ENCODE measurements at regions not wholly inside any gene's neighbourhood (a gene's known extent, or its start where the extent isn't known, plus 50 kb on each side); places are given as distances from the start of the nearest gene placed in this dataset.

DNA sequence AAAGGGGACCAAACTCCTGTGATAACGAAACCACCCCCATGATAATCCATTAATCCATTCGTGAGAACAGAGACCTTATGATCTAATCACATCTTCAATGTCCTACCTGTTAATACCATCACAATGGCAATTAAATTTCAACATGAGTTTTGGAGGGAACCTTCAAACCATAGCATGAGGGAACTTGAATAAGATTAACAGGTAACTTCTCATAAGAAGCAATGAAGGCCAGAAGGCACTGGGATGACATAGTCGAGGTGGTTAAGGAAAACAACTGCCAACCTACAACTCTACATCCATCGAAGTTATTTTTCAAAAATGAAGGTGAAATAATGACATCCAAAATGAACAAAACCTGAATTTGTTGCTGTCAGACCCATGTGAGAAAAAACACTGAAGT, 478.9 kb downstream of the EDEM1 start:
- Mint-ChIP-seq H3K4me1 (ENCODE audit: low read depth) (no peaks in the 10 kb centered on the region), H3K27ac (no peak overlapping the region), H3K9me3 (ENCODE audit: low read depth) (peaks cover 12% of the 10 kb centered on the region), H3K27me3 (no peaks in the 10 kb centered on the region), H3K4me3 (ENCODE audit: low read depth) (no peak overlapping the region), H3K36me3 (ENCODE audit: insufficient read depth) (peaks cover 1% of the 10 kb centered on the region)
- no peak for DNase-seq (ENCODE audit: low spot score, unreplicated experiment)
- TF ChIP-seq, protein P1, sequence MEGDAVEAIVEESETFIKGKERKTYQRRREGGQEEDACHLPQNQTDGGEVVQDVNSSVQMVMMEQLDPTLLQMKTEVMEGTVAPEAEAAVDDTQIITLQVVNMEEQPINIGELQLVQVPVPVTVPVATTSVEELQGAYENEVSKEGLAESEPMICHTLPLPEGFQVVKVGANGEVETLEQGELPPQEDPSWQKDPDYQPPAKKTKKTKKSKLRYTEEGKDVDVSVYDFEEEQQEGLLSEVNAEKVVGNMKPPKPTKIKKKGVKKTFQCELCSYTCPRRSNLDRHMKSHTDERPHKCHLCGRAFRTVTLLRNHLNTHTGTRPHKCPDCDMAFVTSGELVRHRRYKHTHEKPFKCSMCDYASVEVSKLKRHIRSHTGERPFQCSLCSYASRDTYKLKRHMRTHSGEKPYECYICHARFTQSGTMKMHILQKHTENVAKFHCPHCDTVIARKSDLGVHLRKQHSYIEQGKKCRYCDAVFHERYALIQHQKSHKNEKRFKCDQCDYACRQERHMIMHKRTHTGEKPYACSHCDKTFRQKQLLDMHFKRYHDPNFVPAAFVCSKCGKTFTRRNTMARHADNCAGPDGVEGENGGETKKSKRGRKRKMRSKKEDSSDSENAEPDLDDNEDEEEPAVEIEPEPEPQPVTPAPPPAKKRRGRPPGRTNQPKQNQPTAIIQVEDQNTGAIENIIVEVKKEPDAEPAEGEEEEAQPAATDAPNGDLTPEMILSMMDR (IDR thresholded peaks at IDR 0.05; ENCODE audit: unreplicated experiment): no peak

DNA sequence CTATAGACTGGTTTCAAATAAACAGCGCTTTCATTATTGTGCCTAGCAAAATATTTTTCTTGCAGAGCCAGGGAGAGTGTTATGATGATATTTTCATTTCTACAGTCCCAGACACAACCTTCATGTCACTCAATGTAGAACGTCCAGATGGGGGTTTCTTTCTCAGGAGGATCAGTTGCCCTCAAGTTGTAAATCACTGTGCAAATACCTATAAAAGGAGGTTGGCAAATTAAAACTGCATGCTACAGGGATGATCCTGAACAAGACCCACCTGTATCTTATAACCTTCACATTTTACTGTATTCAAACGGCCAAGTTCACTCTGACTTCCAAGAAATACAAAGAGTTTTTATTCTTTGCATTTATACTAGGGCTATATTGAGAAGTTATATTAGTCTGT, 486.0 kb downstream of the EDEM1 start:
- no peaks in the 10 kb centered on the region for H3K27me3 Mint-ChIP-seq
- H3K9me3 Mint-ChIP-seq (ENCODE audit: low read depth): no peaks in the 10 kb centered on the region
- no peak for DNase-seq (ENCODE audit: low spot score, unreplicated experiment)
- no peak overlapping the region for H3K4me3 Mint-ChIP-seq (ENCODE audit: low read depth)
- H3K4me1 Mint-ChIP-seq (ENCODE audit: low read depth): no peaks in the 10 kb centered on the region
- no peak overlapping the region for H3K27ac Mint-ChIP-seq
- TF ChIP-seq, protein P1 (IDR thresholded peaks at IDR 0.05; ENCODE audit: unreplicated experiment): no peak
- no peaks in the 10 kb centered on the region for H3K36me3 Mint-ChIP-seq (ENCODE audit: insufficient read depth)

DNA sequence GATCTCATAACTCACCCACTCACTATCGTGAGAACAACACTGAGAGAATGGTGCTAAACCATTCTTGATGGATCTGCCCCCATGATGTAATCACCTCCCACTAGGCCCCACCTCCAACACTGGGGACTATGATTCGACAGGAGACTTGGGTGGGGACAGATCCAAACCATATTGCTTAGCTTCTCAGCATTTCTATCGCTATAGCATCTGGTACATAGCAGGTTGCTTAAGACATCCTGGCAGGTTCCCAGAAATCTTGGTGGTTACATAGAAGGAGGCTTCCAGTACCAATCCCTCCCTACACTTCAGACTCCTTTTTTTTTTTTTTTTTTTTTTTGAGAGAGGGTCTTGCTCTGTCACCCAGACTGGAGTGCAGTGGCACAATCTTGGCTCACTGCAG, 487.8 kb downstream of the EDEM1 start:
- H3K27me3 Mint-ChIP-seq: no peaks in the 10 kb centered on the region
- DNase-seq (ENCODE audit: low spot score, unreplicated experiment): no peak
- no peak overlapping the region for H3K4me3 Mint-ChIP-seq (ENCODE audit: low read depth)
- no peaks in the 10 kb centered on the region for H3K9me3 Mint-ChIP-seq (ENCODE audit: low read depth)
- no peak overlapping the region for H3K27ac Mint-ChIP-seq
- H3K4me1 Mint-ChIP-seq (ENCODE audit: low read depth): no peaks in the 10 kb centered on the region
- TF ChIP-seq, protein P1 (IDR thresholded peaks at IDR 0.05; ENCODE audit: unreplicated experiment): no peak
- H3K36me3 Mint-ChIP-seq (ENCODE audit: insufficient read depth): no peaks in the 10 kb centered on the region

DNA sequence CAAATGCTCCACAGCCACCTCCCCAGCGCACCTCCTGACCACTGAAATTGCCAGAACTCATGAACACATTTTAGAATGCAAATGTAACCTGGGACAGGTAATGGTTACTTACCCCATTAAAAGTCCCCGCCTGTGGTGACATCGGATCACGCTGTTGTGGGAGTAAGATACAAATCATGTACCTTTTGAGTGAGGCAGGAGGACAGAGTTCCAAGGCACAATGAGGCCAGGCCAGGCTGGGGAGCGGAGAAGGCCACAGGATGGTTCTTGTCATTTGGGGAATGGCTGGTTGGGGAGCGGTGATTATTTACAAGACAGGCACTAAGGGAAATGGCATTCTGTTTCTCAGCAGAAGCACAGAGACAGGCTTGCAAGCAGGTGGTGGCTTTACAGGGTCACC, 490.0 kb downstream of the EDEM1 start:
- Mint-ChIP-seq H3K27ac (no peak overlapping the region), H3K4me1 (ENCODE audit: low read depth) (no peaks in the 10 kb centered on the region), H3K4me3 (ENCODE audit: low read depth) (no peak overlapping the region), H3K27me3 (no peaks in the 10 kb centered on the region), H3K9me3 (ENCODE audit: low read depth) (no peaks in the 10 kb centered on the region), H3K36me3 (ENCODE audit: insufficient read depth) (no peaks in the 10 kb centered on the region)
- no peak for DNase-seq (ENCODE audit: low spot score, unreplicated experiment)
- TF ChIP-seq, protein P1 (IDR thresholded peaks at IDR 0.05; ENCODE audit: unreplicated experiment): no peak

DNA sequence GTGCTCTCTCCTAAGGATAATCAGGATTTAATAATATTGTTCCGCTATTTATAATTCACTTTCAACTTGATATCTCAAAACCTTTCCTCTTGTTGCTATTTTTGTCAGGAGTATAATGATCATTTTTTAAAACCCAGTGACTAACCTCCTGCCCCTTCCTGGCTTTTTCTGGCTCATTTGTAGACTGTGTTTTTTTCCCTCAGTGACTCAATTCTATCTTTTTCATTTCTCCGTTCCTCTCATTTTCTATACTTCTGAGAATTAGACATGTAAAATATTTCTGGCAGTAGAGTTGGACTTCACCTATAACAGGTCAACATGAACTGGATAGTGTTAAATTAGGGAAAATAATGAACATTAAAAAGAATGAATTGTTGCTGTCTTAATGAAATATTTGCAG, 490.7 kb downstream of the EDEM1 start:
- DNase-seq (ENCODE audit: low spot score, unreplicated experiment): no peak
- no peaks in the 10 kb centered on the region for H3K36me3 Mint-ChIP-seq (ENCODE audit: insufficient read depth)
- H3K27ac Mint-ChIP-seq: no peak overlapping the region
- TF ChIP-seq, protein P1 (IDR thresholded peaks at IDR 0.05; ENCODE audit: unreplicated experiment): no peak
- no peak overlapping the region for H3K4me3 Mint-ChIP-seq (ENCODE audit: low read depth)
- no peaks in the 10 kb centered on the region for H3K27me3 Mint-ChIP-seq
- H3K9me3 Mint-ChIP-seq (ENCODE audit: low read depth): no peaks in the 10 kb centered on the region
- H3K4me1 Mint-ChIP-seq (ENCODE audit: low read depth): no peaks in the 10 kb centered on the region
